Kidney (tissue), 13 donors: ENCODE measurements at regions not wholly inside any gene's neighbourhood (a gene's known extent, or its start where the extent isn't known, plus 50 kb on each side); places are given as distances from the start of the nearest gene placed in this dataset.
A peak's percentile ranks its signal among the peaks of the same experiment; 100 is the strongest.

Experiments
- DNase-seq, 5 donors: peaks; one replicate each; pipeline ENCODE4 v3.0.0-alpha.2; 2013 to 2020
- FAIRE-seq: peaks from 2 replicates; lab custom pipeline; 2012; peaks lifted over from hg19 to GRCh38; lab: Jason Lieb, UNC
- H3K27ac ChIP-seq, 2 donors: one replicate each; pipeline ENCODE4 v1.7.0; 2013; ENCODE audit warnings: low read depth in 2 of 2, low read length in 2 of 2, inconsistent platforms in 1 of 2
- H3K27me3 ChIP-seq: one replicate; pipeline ENCODE4 v1.7.1; 2013; ENCODE audit warnings: low read length, inconsistent platforms; ENCODE audit not compliant: control insufficient read depth, insufficient read depth
- H3K36me3 ChIP-seq, 3 donors: one replicate each; pipeline versions ENCODE4 v1.7.0 to v1.7.1; 2013; ENCODE audit warnings: low read length in 3 of 3, control low read depth in 1 of 3, inconsistent platforms in 1 of 3; ENCODE audit not compliant: insufficient read depth in 3 of 3, control insufficient read depth in 2 of 3
- H3K4me1 ChIP-seq, 3 donors: one replicate each; pipeline versions ENCODE4 v1.7.0 to v1.7.1; 2013; ENCODE audit warnings: low read length in 3 of 3, inconsistent platforms in 1 of 3, low read depth in 1 of 3; ENCODE audit not compliant: control insufficient read depth in 2 of 3, insufficient read depth in 2 of 3
- H3K4me3 ChIP-seq, 3 donors: one replicate each; pipeline versions ENCODE4 v1.7.0 to v1.8.1; 2013; ENCODE audit warnings: low read length in 3 of 3, control low read depth in 1 of 3, inconsistent platforms in 1 of 3
- H3K9ac ChIP-seq, 3 donors: one replicate each; pipeline versions ENCODE4 v1.7.0 to v1.7.1; 2013; ENCODE audit warnings: low read length in 3 of 3, control low read depth in 1 of 3, inconsistent platforms in 1 of 3
- H3K9me3 ChIP-seq, 3 donors: one replicate each; pipeline versions ENCODE4 v1.7.0 to v1.7.1; 2013; ENCODE audit warnings: low read length in 3 of 3, control low read depth in 1 of 3, inconsistent platforms in 1 of 3; ENCODE audit not compliant: control insufficient read depth in 2 of 3, insufficient read depth in 1 of 3
- intact Hi-C: fragments of 100-400 bp; cut with DNase I; formaldehyde crosslinking; loops from one replicate; pipeline ENCODE4 v1.11.1; 2022
- TF ChIP-seq, protein P1 (sequence below): IDR thresholded peaks from 3 replicates; pipeline ENCODE4 v1.5.1; 2012; ENCODE audit warnings: mild to moderate bottlenecking, moderate library complexity, borderline replicate concordance; ENCODE audit not compliant: insufficient read depth; ENCODE audit errors: extremely low read depth
- donor health status: control.
- donor health status: control.
- donor health status: control.
- donor health status: control.
- donor health status: control.
- donor health status: DM: yes; HTN: yes; CAD: no.
- donor health status: Normal renal cell carcinoma (clear cell type).

DNA sequence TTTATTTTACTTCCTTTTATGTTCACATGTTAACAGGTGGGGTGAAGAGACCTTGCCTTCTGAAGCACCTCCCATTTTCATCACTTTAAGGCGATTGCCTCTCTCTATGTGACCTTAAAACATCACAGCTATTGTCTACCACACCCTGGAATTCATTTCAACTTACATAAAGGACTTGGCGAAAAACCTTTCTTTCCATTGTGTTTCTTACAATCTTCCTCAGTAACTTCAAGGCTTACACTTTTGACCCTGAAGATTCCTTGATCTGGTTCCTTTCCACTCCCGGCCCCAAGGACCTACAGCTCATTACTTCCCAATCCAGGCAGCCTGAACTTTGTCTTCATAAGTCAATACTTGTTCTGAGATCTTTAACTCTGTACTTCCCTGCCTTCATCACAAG, 443.3 kb downstream of the ADAMTS20 start:
- no peak overlapping the region for H3K9ac ChIP-seq
- no peak for FAIRE-seq
- no peaks in the 10 kb centered on the region for H3K4me1 ChIP-seq
- no peak overlapping the region for H3K27ac ChIP-seq
- TF ChIP-seq, protein P1, sequence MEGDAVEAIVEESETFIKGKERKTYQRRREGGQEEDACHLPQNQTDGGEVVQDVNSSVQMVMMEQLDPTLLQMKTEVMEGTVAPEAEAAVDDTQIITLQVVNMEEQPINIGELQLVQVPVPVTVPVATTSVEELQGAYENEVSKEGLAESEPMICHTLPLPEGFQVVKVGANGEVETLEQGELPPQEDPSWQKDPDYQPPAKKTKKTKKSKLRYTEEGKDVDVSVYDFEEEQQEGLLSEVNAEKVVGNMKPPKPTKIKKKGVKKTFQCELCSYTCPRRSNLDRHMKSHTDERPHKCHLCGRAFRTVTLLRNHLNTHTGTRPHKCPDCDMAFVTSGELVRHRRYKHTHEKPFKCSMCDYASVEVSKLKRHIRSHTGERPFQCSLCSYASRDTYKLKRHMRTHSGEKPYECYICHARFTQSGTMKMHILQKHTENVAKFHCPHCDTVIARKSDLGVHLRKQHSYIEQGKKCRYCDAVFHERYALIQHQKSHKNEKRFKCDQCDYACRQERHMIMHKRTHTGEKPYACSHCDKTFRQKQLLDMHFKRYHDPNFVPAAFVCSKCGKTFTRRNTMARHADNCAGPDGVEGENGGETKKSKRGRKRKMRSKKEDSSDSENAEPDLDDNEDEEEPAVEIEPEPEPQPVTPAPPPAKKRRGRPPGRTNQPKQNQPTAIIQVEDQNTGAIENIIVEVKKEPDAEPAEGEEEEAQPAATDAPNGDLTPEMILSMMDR: no peak
- no peaks in the 10 kb centered on the region for H3K36me3 ChIP-seq
- no peak for DNase-seq
- intact Hi-C loops: no loop called here
- H3K27me3 ChIP-seq: no peaks in the 10 kb centered on the region
- H3K9me3 ChIP-seq: no peaks in the 10 kb centered on the region
- H3K4me3 ChIP-seq: no peak overlapping the region

DNA sequence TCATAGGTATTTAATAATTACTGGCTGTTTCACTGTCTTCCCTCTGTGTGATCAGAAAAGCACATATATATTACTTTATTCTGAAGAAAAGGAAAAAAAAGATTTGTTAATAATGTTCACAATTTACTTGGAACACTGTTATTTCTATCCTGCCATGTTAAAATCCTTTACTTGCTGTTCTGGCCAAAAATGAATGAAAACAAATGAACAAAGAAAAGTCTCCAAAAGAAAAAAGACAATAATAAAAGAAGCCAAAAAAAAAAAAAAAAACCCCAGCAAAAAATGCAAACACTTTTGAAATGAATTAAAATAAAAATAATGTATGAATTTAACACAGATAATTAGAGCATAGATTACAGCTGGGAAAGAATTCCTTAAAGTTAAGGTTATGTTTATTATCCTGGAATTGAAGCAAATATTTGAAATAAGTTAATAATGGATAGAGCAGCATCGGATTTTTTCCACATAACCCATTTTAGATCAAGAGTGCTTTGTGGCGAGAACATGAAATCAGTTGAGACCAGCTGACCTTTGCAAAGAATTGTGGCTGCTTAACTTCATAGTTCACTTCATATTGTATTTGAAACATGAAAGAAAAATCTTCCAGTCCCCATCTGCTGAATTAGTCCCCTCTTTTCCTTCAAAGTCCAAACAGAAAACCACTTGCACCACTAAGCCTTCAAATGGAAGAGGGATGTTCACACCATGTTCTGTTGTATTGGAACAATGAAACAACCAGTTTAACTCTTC, 444.8 kb downstream of the ADAMTS20 start:
- FAIRE-seq: peak; percentile 41
- Histone ChIP-seq H3K4me3 (no peak overlapping the region), H3K27ac (no peak overlapping the region), H3K4me1 (no peaks in the 10 kb centered on the region), H3K36me3 (no peaks in the 10 kb centered on the region), H3K27me3 (no peaks in the 10 kb centered on the region), H3K9ac (no peak overlapping the region), H3K9me3 (no peaks in the 10 kb centered on the region)
- no peak for DNase-seq
- intact Hi-C loops: no loop called here
- TF ChIP-seq, protein P1: no peak

DNA sequence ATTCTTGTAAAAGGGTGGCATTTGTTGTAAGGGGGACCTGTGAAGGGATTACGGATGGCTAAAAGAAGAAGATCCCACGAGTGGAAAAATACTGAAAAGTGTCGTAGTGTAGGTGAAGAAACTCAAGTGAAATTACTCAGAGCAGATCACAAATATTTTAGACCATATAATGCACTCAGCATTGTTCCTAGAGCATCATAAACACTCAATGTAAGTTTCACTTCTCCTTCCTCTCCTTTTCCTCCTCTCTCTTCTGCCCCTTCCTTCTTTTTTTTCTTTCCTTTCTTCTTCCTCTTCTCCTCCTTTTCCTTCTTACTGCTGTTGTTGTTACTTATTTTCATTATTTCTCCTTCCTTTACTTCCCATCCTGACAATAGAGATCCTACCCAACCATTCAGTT, 445.6 kb downstream of the ADAMTS20 start:
- TF ChIP-seq, protein P1: no peak

More for the DNA sequence above, 445.6 kb downstream of the ADAMTS20 start:
- intact Hi-C loops: no loop called here
- Histone ChIP-seq H3K4me3 (no peak overlapping the region), H3K27me3 (no peaks in the 10 kb centered on the region), H3K4me1 (no peaks in the 10 kb centered on the region), H3K9ac (no peak overlapping the region), H3K36me3 (no peaks in the 10 kb centered on the region), H3K9me3 (no peaks in the 10 kb centered on the region), H3K27ac (no peak overlapping the region)
- FAIRE-seq: no peak
- DNase-seq: no peak
